Activated naive CD8-positive, alpha-beta T cell treated with anti-CD3 and anti-CD28 coated beads for 36 hours (primary cell): ENCODE measurements at regions not wholly inside any gene's neighbourhood (a gene's known extent, or its start where the extent isn't known, plus 50 kb on each side); places are given as distances from the start of the nearest gene placed in this dataset.

Experiments used
- DNase-seq: peaks from one replicate; pipeline ENCODE4 v3.0.0; 2021
- H3K27ac Mint-ChIP-seq: one replicate; pipeline ENCODE4 v1.8.0; 2022; ENCODE audit warnings: mild to moderate bottlenecking, moderate library complexity, mixed read lengths
- H3K27me3 Mint-ChIP-seq: one replicate; pipeline ENCODE4 v1.8.0; 2022; ENCODE audit warnings: mild to moderate bottlenecking, mixed read lengths
- H3K36me3 Mint-ChIP-seq: one replicate; pipeline ENCODE4 v1.8.0; 2021; ENCODE audit warnings: mild to moderate bottlenecking, mixed read lengths
- H3K4me1 Mint-ChIP-seq: one replicate; pipeline ENCODE4 v1.8.0; 2021; ENCODE audit warnings: mixed read lengths
- H3K4me3 Mint-ChIP-seq: one replicate; pipeline ENCODE4 v1.8.0; 2022; ENCODE audit warnings: mild to moderate bottlenecking, moderate library complexity, mixed read lengths
- H3K9me3 Mint-ChIP-seq: one replicate; pipeline ENCODE4 v1.8.0; 2022; ENCODE audit warnings: mixed read lengths

- no peaks in the 10 kb centered on the region for H3K9me3 Mint-ChIP-seq
- no peaks in the 10 kb centered on the region for H3K36me3 Mint-ChIP-seq
- H3K4me3 Mint-ChIP-seq = no peak overlapping the region
- no peak for DNase-seq
- H3K4me1 Mint-ChIP-seq = no peaks in the 10 kb centered on the region
- no peaks in the 10 kb centered on the region for H3K27me3 Mint-ChIP-seq
- no peak overlapping the region for H3K27ac Mint-ChIP-seq
These were observed 808.3 kb downstream of the TFAP2A start for GRCh38 chr6:9606435-9607134.

DNA sequence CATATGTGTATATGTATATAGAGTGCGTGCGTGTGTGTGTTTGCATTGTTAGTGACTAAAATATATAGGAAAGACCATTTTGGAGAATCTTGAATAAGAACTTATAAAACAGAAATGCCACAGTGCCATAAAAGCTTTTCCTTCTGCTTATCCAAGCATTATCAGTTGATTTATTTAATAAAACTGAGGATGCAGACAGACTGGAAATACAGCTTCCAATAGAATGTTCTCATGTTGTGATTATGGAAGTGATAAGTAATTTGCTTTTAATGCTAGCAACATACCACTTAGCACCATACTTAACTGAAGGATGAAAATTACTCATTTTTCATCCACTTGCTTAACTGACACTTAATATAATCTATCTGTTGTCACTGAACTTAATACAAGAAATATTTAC, 820.1 kb downstream of the TFAP2A start:
- DNase-seq = no peak
- Mint-ChIP-seq H3K36me3 (no peaks in the 10 kb centered on the region), H3K4me1 (no peaks in the 10 kb centered on the region), H3K27ac (no peak overlapping the region), H3K27me3 (no peaks in the 10 kb centered on the region), H3K4me3 (no peak overlapping the region), H3K9me3 (no peaks in the 10 kb centered on the region)

DNA sequence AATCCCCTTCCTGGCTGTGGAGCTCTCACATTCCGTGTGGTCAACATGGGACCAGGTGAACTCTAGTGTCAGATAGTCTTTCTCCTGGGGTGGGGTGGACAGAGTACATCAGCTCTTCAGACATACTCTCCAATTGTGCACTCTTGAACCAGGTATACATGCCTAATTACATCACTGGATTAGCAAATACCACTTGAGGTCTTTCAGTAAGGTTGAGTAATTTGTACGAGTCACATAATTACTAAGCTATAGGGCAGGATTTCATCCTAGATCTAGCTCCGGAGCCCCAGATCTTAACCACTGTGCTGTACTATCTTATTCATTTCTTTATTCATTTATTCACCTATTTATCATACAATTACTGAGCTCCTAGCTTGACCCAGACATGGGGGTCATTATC, 821.3 kb downstream of the TFAP2A start:
- Mint-ChIP-seq H3K9me3 (no peaks in the 10 kb centered on the region), H3K4me1 (no peaks in the 10 kb centered on the region), H3K36me3 (no peaks in the 10 kb centered on the region), H3K27ac (no peak overlapping the region), H3K27me3 (no peaks in the 10 kb centered on the region), H3K4me3 (no peak overlapping the region)
- DNase-seq = no peak

DNA sequence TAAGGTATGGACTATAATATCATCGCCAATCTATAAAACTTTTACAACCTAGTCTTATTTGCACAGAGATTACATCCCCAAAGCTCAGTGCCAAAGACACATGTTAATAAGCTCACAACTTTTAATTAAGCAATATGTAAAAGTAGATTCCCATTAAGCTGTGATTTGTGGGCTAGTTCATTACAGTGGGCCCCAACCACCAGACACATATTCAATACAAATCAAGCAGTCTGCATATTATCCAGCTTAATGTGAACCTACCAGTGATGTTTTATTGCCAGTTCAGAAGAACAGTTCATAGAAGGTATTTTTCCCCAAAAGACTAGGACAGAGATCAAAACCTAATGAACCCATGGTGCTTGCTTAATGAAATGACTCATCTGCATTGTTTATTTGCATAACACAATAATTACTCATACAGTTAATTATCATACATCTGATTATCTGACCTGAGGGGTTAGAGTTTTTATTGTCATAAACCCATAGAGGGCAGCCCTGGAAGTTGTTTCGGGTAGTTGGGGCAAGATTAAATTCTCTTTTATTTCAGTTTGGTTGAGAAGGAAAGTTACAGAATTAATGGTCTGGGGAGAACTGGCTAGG, 831.0 kb downstream of the TFAP2A start:
- H3K27me3 Mint-ChIP-seq = no peaks in the 10 kb centered on the region
- H3K4me3 Mint-ChIP-seq = no peak overlapping the region
- H3K27ac Mint-ChIP-seq = no peak overlapping the region
- no peak for DNase-seq
- no peaks in the 10 kb centered on the region for H3K36me3 Mint-ChIP-seq
- no peaks in the 10 kb centered on the region for H3K4me1 Mint-ChIP-seq
- peaks cover 1% of the 10 kb centered on the region for H3K9me3 Mint-ChIP-seq

DNA sequence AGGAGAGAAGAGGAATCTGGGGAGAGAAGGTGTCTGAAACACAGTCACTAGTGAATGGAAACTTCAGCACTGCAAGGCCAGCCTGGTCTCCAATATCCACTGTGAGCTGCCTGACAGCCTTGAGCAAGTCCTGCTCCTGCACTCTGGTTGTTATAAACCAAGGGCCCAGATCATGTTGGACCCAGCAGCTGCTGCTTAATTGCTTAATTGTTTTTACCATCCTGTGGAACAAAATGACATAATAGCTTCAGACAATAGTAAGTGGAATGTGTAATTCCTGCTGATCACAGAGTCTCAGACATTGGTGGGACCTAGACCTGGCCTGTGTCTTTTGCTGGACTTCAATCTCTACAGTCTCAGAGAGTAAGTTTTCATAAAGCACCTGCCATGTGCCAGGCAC, 833.7 kb downstream of the TFAP2A start:
- Mint-ChIP-seq H3K36me3 (no peaks in the 10 kb centered on the region), H3K27me3 (no peaks in the 10 kb centered on the region), H3K27ac (no peak overlapping the region)

DNA sequence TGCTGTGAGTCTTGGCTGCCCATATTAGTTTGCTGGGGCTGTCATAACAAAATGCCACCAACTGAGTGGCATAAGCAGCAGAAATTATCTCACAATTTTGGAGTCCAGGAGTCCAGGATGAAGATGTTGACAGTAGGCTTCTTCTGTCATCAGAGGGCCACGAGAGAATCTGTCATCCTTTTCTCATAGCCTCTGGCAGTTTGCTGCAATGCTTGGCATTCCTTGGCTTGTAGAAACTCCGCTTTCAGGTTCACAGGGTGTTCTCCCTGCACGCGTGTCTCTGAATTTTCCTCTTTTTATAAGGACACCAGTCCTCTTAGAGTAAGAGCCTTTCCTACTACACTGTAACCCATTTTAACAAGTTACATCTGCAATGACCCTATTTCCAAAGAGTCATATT, 838.4 kb downstream of the TFAP2A start:
- H3K27ac Mint-ChIP-seq = no peak overlapping the region
- H3K9me3 Mint-ChIP-seq = no peaks in the 10 kb centered on the region
- H3K27me3 Mint-ChIP-seq = no peaks in the 10 kb centered on the region
- H3K36me3 Mint-ChIP-seq = no peaks in the 10 kb centered on the region
- H3K4me3 Mint-ChIP-seq = no peak overlapping the region
- DNase-seq = no peak
- no peaks in the 10 kb centered on the region for H3K4me1 Mint-ChIP-seq

More for the DNA sequence above, 833.7 kb downstream of the TFAP2A start:
- Mint-ChIP-seq H3K4me3 (no peak overlapping the region), H3K9me3 (no peaks in the 10 kb centered on the region), H3K4me1 (no peaks in the 10 kb centered on the region)
- no peak for DNase-seq

- Mint-ChIP-seq H3K27ac (no peak overlapping the region), H3K4me3 (no peak overlapping the region), H3K4me1 (no peaks in the 10 kb centered on the region), H3K36me3 (no peaks in the 10 kb centered on the region), H3K9me3 (no peaks in the 10 kb centered on the region), H3K27me3 (no peaks in the 10 kb centered on the region)
- DNase-seq = no peak
These were observed 848.8 kb downstream of the TFAP2A start for GRCh38 chr6:9566096-9566495.

DNA sequence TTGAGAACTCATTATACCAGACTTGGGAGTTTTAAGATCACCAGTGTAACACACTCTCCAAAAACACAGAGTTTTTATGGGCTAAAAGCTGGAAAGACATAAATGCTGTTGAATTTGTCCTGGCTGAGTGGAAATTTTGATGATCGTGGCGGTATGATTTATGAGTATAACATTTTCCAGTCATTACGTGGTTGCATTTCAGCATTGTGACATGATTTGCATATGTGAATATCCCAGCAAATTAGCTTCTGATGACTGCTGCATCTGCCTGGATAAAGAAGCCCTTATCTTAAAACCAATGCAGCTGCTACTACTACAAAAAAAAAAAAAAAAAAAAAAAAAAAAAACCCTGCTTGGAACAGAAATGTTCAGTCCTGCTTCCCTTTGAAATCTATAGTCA, 850.9 kb downstream of the TFAP2A start:
- H3K4me1 Mint-ChIP-seq = no peaks in the 10 kb centered on the region
- no peaks in the 10 kb centered on the region for H3K36me3 Mint-ChIP-seq
- no peak for DNase-seq
- H3K9me3 Mint-ChIP-seq = no peaks in the 10 kb centered on the region
- H3K27ac Mint-ChIP-seq = no peak overlapping the region
- H3K27me3 Mint-ChIP-seq = no peaks in the 10 kb centered on the region
- H3K4me3 Mint-ChIP-seq = no peak overlapping the region

- Mint-ChIP-seq H3K9me3 (no peaks in the 10 kb centered on the region), H3K36me3 (no peaks in the 10 kb centered on the region), H3K27me3 (no peaks in the 10 kb centered on the region), H3K27ac (no peak overlapping the region), H3K4me3 (no peak overlapping the region), H3K4me1 (no peaks in the 10 kb centered on the region)
- no peak for DNase-seq
These were observed 851.3 kb downstream of the TFAP2A start for GRCh38 chr6:9563568-9563967.

- Mint-ChIP-seq H3K4me3 (no peak overlapping the region), H3K27ac (no peak overlapping the region), H3K4me1 (no peaks in the 10 kb centered on the region), H3K27me3 (no peaks in the 10 kb centered on the region), H3K36me3 (no peaks in the 10 kb centered on the region), H3K9me3 (peaks cover 4% of the 10 kb centered on the region)
- no peak for DNase-seq
These were observed 860.1 kb downstream of the TFAP2A start for GRCh38 chr6:9554806-9555205.

GRCh38 chr6:9554323-9554722, 860.6 kb downstream of the TFAP2A start:
- no peak overlapping the region for H3K27ac Mint-ChIP-seq
- H3K36me3 Mint-ChIP-seq = no peaks in the 10 kb centered on the region
- H3K9me3 Mint-ChIP-seq = peaks cover 4% of the 10 kb centered on the region
- no peaks in the 10 kb centered on the region for H3K4me1 Mint-ChIP-seq
- no peaks in the 10 kb centered on the region for H3K27me3 Mint-ChIP-seq
- DNase-seq = no peak
- no peak overlapping the region for H3K4me3 Mint-ChIP-seq

DNA sequence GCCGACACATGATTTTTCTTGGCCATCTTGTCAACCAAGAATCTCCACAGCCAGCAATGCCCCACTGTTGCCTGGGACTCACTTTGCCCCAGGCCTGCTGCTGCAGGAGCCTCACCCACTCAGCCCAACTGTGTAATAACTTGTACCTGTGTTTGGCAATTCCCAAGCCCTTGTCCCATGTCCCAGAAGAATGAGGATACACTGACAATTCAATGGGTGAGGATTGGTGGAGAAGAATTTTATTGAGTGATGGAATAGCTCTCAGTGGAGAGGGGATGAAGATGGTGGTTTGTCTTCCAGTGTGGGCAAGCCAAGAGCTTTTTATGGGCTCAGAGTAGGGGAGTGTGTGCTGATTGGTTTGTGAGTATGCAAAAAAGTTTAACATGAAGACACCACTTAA, 861.9 kb downstream of the TFAP2A start:
- Mint-ChIP-seq H3K9me3 (peaks cover 5% of the 10 kb centered on the region), H3K27ac (no peak overlapping the region), H3K4me3 (no peak overlapping the region), H3K4me1 (no peaks in the 10 kb centered on the region), H3K27me3 (no peaks in the 10 kb centered on the region), H3K36me3 (no peaks in the 10 kb centered on the region)
- no peak for DNase-seq

GRCh38 chr6:9543649-9544048, 871.2 kb downstream of the TFAP2A start:
- H3K4me1 Mint-ChIP-seq = no peaks in the 10 kb centered on the region
- H3K4me3 Mint-ChIP-seq = no peak overlapping the region
- no peak for DNase-seq
- no peaks in the 10 kb centered on the region for H3K9me3 Mint-ChIP-seq
- H3K36me3 Mint-ChIP-seq = no peaks in the 10 kb centered on the region
- no peaks in the 10 kb centered on the region for H3K27me3 Mint-ChIP-seq
- H3K27ac Mint-ChIP-seq = no peak overlapping the region

GRCh38 chr6:9540534-9541126, 874.2 kb downstream of the TFAP2A start:
- H3K36me3 Mint-ChIP-seq = no peaks in the 10 kb centered on the region
- H3K4me3 Mint-ChIP-seq = no peak overlapping the region
- no peaks in the 10 kb centered on the region for H3K9me3 Mint-ChIP-seq
- no peaks in the 10 kb centered on the region for H3K4me1 Mint-ChIP-seq
- no peak for DNase-seq
- no peak overlapping the region for H3K27ac Mint-ChIP-seq
- no peaks in the 10 kb centered on the region for H3K27me3 Mint-ChIP-seq

DNA sequence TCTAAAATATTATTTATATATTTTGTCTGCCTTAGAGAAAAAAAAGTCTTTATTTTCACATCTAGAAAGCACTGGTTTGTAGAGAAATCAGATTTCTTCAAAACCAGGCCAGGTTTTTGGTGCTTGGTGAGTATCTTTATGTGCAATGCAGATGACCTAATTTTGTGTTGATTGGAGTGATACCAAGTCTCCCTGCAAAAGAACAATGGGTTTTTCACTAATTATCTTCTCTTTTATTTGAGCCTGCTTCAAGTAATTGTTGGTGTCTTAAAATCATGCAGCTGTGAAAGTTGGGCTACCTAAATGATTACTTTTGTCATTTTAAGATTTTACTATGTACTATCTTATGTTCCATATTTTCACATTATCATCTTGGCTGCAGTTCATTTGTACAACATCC, 874.7 kb downstream of the TFAP2A start:
- Mint-ChIP-seq H3K27me3 (no peaks in the 10 kb centered on the region), H3K36me3 (no peaks in the 10 kb centered on the region), H3K4me1 (no peaks in the 10 kb centered on the region), H3K27ac (no peak overlapping the region), H3K9me3 (no peaks in the 10 kb centered on the region), H3K4me3 (no peak overlapping the region)
- no peak for DNase-seq

DNA sequence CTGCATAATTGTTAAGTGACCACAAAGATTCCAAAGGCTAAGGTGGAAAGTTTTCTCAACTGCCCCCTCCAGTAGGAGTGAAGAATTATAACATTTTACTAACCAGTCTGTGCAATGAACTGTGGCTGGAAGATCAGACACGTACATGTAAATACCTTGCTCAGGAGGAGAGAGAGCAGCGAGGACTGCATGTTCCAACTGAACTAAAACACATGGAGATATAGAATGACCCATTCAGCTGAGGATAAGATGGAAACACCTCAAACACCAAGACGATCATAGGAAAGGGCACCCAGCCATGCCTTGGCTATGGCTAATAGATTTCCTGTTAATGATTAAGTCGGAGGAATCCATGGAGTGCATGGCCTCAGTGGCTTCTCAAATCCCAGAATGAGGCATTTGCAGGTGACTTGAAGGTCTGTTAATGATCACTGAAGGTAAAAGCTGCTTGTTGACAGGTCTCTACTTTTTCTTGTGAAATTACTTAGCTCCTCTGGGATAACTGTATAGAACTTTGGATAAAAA, 875.6 kb downstream of the TFAP2A start:
- no peak for DNase-seq
- Mint-ChIP-seq H3K4me3 (no peak overlapping the region), H3K9me3 (no peaks in the 10 kb centered on the region), H3K36me3 (no peaks in the 10 kb centered on the region), H3K4me1 (no peaks in the 10 kb centered on the region), H3K27me3 (no peaks in the 10 kb centered on the region), H3K27ac (no peak overlapping the region)
